ENCODE measurements at regions not wholly inside any gene's neighbourhood (a gene's known extent, or its start where the extent isn't known, plus 50 kb on each side); places are given as distances from the start of the nearest gene placed in this dataset.
"Not testable (repeated sequence)": the region's sequence is repeated elsewhere in the genome, so short reads cannot be mapped to it uniquely, and the experiment has no call there.

- DNase-seq = no peak
These were observed 60.5 kb upstream of the NANOS1 start for GRCh38 chr10:118969014-118969413.

- no peak for DNase-seq
These were observed 58.7 kb upstream of the NANOS1 start for GRCh38 chr10:118970770-118971169.

- DNase-seq = no peak
These were observed 58.3 kb upstream of the NANOS1 start for GRCh38 chr10:118971187-118971586.

GRCh38 chr10:118971876-118972275 is 57.6 kb upstream of the NANOS1 start:
- DNase-seq = no peak

- no peak for DNase-seq
These were observed 55.8 kb upstream of the NANOS1 start for GRCh38 chr10:118973744-118974143.

- DNase-seq = no peak
These were observed 54.6 kb upstream of the NANOS1 start for GRCh38 chr10:118974951-118975350.

- not testable (repeated sequence) for DNase-seq
These were observed 53.3 kb upstream of the NANOS1 start for GRCh38 chr10:118976219-118976618.

GRCh38 chr10:118977022-118977599 is 52.4 kb upstream of the NANOS1 start:
- DNase-seq = no peak

- no peak for DNase-seq
These were observed 51.7 kb upstream of the NANOS1 start for GRCh38 chr10:118977835-118978234.

GRCh38 chr10:118978316-118978997 is 51.1 kb upstream of the NANOS1 start:
- no peak for DNase-seq

- DNase-seq = no peak
These were observed 50.5 kb upstream of the NANOS1 start for GRCh38 chr10:118978998-118979350.

GRCh38 chr10:118979661-118980060 is 49.9 kb upstream of the NANOS1 start:
- DNase-seq = no peak

Measured in GDM1 (cell line).